Rectal smooth muscle tissue (tissue), 1 donor: ENCODE measurements at regions not wholly inside any gene's neighbourhood (a gene's known extent, or its start where the extent isn't known, plus 50 kb on each side); places are given as distances from the start of the nearest gene placed in this dataset.
"Not testable (repeated sequence)": the region's sequence is repeated elsewhere in the genome, so short reads cannot be mapped to it uniquely, and the experiment has no call there.

Source experiments
- H3K27ac ChIP-seq: one replicate; pipeline ENCODE4 v1.7.0; 2013; ENCODE audit warnings: low read depth, low read length, inconsistent platforms
- H3K27me3 ChIP-seq: one replicate; pipeline ENCODE4 v1.7.0; 2013; ENCODE audit warnings: low read length; ENCODE audit not compliant: control insufficient read depth, insufficient read depth
- H3K36me3 ChIP-seq: one replicate; pipeline ENCODE4 v1.7.0; 2013; ENCODE audit warnings: low read length; ENCODE audit not compliant: control insufficient read depth, insufficient read depth
- H3K4me1 ChIP-seq: one replicate; pipeline ENCODE4 v1.7.0; 2013; ENCODE audit warnings: low read length; ENCODE audit not compliant: control insufficient read depth, insufficient read depth
- H3K4me3 ChIP-seq: one replicate; pipeline ENCODE4 v1.7.0; 2013; ENCODE audit warnings: low read length
- H3K9ac ChIP-seq: one replicate; pipeline ENCODE4 v1.7.0; 2013; ENCODE audit warnings: low read length

DNA sequence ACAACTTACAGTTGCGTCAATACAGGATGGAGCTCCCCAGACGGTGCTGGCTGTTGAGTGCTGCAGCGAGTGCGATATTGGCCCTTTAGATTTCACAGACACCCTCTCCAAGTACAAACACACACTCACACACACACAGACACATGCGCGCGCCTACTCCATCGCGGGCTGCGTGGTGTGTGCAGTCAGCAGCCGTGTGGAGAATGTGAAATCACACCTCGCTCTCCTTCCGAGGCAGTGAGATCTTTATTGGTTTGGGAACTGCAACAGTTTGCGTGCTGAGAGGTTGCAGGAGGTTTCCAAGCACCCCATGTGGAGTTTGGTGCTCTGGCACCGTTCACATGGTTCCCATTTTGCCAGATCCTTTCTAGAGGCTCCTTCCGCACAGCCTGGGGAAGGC lies 372.2 kb downstream of the RRAGC start:
- H3K36me3 ChIP-seq: no peaks in the 10 kb centered on the region
- no peak overlapping the region for H3K9ac ChIP-seq
- H3K27ac ChIP-seq: no peak overlapping the region
- H3K4me3 ChIP-seq: no peak overlapping the region
- H3K4me1 ChIP-seq: no peaks in the 10 kb centered on the region
- no peaks in the 10 kb centered on the region for H3K27me3 ChIP-seq

DNA sequence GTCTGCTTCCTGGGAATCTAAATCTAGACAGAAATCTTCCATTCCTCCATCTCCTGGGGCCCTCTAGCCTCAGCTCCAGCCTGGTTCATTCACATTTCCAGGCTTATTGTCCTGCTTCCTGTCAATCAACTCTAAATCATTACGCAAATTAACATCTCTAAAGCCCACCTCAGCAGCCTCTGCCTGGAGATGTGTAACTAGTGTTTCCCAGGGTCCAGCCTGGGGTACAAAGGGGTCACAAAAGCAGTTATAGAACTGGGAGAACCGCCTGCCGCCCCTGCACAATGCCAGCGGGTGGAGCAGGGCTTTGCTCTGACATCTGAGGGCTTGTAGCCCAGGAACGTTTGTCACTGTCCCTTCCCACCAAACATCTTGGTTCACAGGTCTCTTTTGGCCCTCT lies 373.5 kb downstream of the RRAGC start:
- H3K27ac ChIP-seq: no peak overlapping the region
- H3K4me1 ChIP-seq: no peaks in the 10 kb centered on the region
- H3K9ac ChIP-seq: no peak overlapping the region
- no peak overlapping the region for H3K4me3 ChIP-seq
- H3K36me3 ChIP-seq: no peaks in the 10 kb centered on the region
- H3K27me3 ChIP-seq: no peaks in the 10 kb centered on the region

DNA sequence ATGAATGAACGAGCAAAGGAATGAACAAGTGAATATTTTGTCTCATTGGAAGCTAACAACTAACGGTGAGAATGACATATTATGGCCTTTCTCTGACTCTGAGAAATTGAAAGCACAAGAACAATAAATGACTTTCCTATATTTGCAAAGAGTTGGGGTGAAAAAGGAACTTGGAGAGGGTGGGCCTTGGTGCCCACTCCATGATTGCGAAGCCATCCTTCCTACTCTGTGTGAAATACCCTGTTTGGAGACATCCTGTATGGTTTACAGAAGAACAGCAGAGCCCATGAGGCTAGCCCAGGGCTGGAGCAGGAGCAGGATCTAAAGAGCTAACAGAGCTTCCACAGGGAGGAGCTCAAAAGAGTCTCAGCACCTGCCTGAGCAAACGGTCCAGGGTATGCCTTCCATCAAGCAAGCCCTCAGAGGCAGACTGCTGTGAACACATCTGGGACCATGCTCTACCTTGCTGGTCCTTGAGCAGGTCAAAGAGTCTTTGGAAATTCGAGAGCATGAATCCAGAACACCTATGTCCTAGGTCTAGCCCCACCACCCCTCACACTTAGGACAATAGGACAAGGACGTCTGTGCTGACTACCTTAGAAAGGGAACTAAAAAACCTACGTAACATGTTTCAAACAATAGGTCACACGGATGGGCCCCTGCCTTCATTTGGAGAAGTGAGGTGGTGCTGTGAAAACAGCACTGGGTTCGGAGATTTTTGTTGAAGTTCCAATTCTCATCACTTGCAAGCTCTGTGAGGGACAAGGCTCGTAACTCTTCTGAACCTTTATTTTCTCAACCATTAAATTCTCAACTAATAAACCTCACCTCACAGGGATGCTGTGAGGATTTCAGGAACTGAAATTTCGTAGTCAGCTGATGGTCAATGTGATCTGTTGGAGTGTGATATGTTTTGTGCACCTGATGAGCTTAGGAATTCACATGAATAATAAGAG lies 377.4 kb downstream of the RRAGC start:
- H3K27me3 ChIP-seq: peaks cover 4% of the 10 kb centered on the region
- no peak overlapping the region for H3K4me3 ChIP-seq
- no peaks in the 10 kb centered on the region for H3K36me3 ChIP-seq
- H3K4me1 ChIP-seq: no peaks in the 10 kb centered on the region
- H3K27ac ChIP-seq: no peak overlapping the region
- no peak overlapping the region for H3K9ac ChIP-seq

GRCh38 chr1:38479662-38480061 lies 379.9 kb downstream of the RRAGC start:
- not testable (repeated sequence) for H3K9ac ChIP-seq, H3K4me3 ChIP-seq, H3K27me3 ChIP-seq, H3K36me3 ChIP-seq, H3K4me1 ChIP-seq, H3K27ac ChIP-seq

- Histone ChIP-seq H3K9ac (no peak overlapping the region), H3K4me1 (no peaks in the 10 kb centered on the region), H3K36me3 (no peaks in the 10 kb centered on the region), H3K4me3 (no peak overlapping the region), H3K27me3 (peaks cover 6% of the 10 kb centered on the region), H3K27ac (no peak overlapping the region)
Observed at GRCh38 chr1:38477811-38478210, 381.8 kb downstream of the RRAGC start.

- no peaks in the 10 kb centered on the region for H3K4me1 ChIP-seq
- H3K27me3 ChIP-seq: peaks cover 6% of the 10 kb centered on the region
- H3K27ac ChIP-seq: no peak overlapping the region
- no peak overlapping the region for H3K9ac ChIP-seq
- no peaks in the 10 kb centered on the region for H3K36me3 ChIP-seq
- H3K4me3 ChIP-seq: no peak overlapping the region
Observed at GRCh38 chr1:38476850-38477178, 382.8 kb downstream of the RRAGC start.

- H3K36me3 ChIP-seq: no peaks in the 10 kb centered on the region
- H3K4me1 ChIP-seq: no peaks in the 10 kb centered on the region
- peak overlapping the region; percentile 11 for H3K4me3 ChIP-seq
- peaks cover 6% of the 10 kb centered on the region for H3K27me3 ChIP-seq
- no peak overlapping the region for H3K27ac ChIP-seq
- no peak overlapping the region for H3K9ac ChIP-seq
Observed at GRCh38 chr1:38476111-38476849, 383.3 kb downstream of the RRAGC start.

GRCh38 chr1:38475624-38476005 lies 384.0 kb downstream of the RRAGC start:
- Histone ChIP-seq H3K9ac (no peak overlapping the region), H3K4me3 (peak overlapping the region; percentile 4), H3K27me3 (peaks cover 6% of the 10 kb centered on the region)

DNA sequence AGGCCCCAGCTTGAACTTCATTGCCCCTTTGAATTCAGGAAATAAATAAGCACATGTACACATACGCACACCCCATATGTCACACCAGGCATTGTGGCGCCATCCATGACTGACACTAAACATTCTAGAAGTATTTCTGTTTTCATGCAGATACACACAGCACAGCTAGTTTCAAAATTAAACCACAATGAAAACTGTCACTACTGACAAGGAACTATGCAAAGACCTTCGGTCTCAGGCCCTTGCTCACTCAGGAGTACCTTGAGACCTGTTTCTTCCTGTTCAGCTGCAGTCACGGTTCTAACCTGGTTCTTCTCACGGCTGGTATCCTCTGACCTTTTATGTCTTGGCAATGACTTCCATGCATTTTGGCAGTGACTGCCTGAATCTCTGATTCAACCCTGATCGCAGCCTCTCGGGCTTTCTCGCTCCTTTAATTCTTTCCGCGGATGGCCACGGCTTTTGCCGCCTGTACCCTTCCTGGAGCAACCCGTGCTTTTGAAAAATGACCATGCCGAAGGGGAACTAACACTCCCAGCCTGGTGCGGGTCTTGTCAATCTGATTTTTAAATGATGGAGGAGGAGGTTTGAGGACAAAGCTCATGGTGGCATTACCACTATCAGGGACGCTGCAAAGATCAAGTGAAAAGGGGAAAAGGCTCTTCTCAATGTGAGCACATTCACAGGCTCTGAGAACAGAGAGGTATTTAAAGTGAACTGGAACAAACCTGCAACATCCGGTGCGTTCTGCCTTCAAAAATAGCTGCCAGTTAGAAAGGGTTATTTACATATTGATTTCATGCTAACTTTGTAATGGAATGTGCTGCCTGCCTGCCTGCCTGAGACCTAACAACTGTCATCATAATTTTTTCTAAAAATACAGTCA lies 384.6 kb downstream of the RRAGC start:
- Histone ChIP-seq H3K36me3 (no peaks in the 10 kb centered on the region), H3K27ac (no peak overlapping the region), H3K27me3 (peaks cover 6% of the 10 kb centered on the region), H3K9ac (no peak overlapping the region), H3K4me3 (peak overlapping the region; percentile 4), H3K4me1 (no peaks in the 10 kb centered on the region)

More at GRCh38 chr1:38475624-38476005, 384.0 kb downstream of the RRAGC start:
- H3K36me3 ChIP-seq: no peaks in the 10 kb centered on the region
- H3K27ac ChIP-seq: no peak overlapping the region
- no peaks in the 10 kb centered on the region for H3K4me1 ChIP-seq

- Histone ChIP-seq H3K9ac (no peak overlapping the region), H3K36me3 (no peaks in the 10 kb centered on the region), H3K27me3 (no peaks in the 10 kb centered on the region), H3K27ac (no peak overlapping the region), H3K4me3 (no peak overlapping the region), H3K4me1 (no peaks in the 10 kb centered on the region)
Observed at GRCh38 chr1:38466487-38466886, 393.1 kb downstream of the RRAGC start.

DNA sequence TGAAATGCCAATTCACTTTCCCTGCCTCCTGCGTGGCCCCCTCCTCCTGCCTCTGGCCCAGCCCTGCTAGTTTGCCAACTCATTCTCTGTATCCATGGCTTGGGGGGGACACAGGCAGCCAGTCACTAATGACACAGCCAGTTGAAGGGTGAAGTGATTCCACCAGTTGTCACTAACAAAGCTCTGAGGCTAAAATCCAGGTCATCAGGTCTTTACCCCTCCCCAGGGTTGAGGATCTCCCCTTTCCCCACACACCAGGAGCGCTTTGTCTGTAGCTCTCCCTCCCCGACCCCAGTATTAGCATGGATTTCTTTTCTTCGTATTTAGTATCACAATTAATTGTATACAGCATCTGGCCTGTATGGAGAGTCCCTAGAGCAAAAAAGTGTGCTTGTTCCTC lies 394.1 kb downstream of the RRAGC start:
- H3K4me3 ChIP-seq: no peak overlapping the region
- no peak overlapping the region for H3K9ac ChIP-seq
- no peaks in the 10 kb centered on the region for H3K4me1 ChIP-seq
- H3K27ac ChIP-seq: no peak overlapping the region
- H3K27me3 ChIP-seq: no peaks in the 10 kb centered on the region
- H3K36me3 ChIP-seq: no peaks in the 10 kb centered on the region

GRCh38 chr1:38464071-38464661 lies 395.4 kb downstream of the RRAGC start:
- Histone ChIP-seq H3K27me3 (no peaks in the 10 kb centered on the region), H3K4me3 (no peak overlapping the region), H3K36me3 (no peaks in the 10 kb centered on the region), H3K9ac (no peak overlapping the region), H3K27ac (no peak overlapping the region), H3K4me1 (no peaks in the 10 kb centered on the region)
